PC-9 (cell line): ENCODE measurements at regions not wholly inside any gene's neighbourhood (a gene's known extent, or its start where the extent isn't known, plus 50 kb on each side); places are given as distances from the start of the nearest gene placed in this dataset.
"Not testable (repeated sequence)": the region's sequence is repeated elsewhere in the genome, so short reads cannot be mapped to it uniquely, and the experiment has no call there.

ENCODE experiments used
- BruUV-seq: library from RNA; stranded (reverse); fragments of 400-500 nt; replicated peaks from 2 replicates; lab custom pipeline; 2021; lab: Mats Ljungman, UMichigan
- CTCF ChIA-PET: fragments of 300-600 bp; sonication (Branson Sonifier 250); formaldehyde crosslinking; loops from one replicate; lab custom pipeline; 2022; ENCODE audit warnings: antibody characterized with exemption; lab: Charles Lee
- POLR2A ChIA-PET: fragments of 300-600 bp; sonication (Branson Sonifier 250); formaldehyde crosslinking; loops from one replicate; lab custom pipeline; 2022; ENCODE audit warnings: antibody characterized with exemption; ENCODE audit not compliant: unreplicated experiment; lab: Charles Lee
- DNase-seq, 2 experiments: peaks; one replicate each; pipeline versions ENCODE4 v3.0.0 to v3.0.0-alpha.2; 2015 to 2022; ENCODE audit warnings: mixed read lengths in 1 of 2
- H2AFZ ChIP-seq: fragments of 200-600 bp; sonication (generic); 2 replicates; pipeline ENCODE4 v1.8.1; 2017; ENCODE audit warnings: antibody characterized with exemption
- H3F3A ChIP-seq: fragments of 200-600 bp; sonication (generic); 2 replicates; pipeline ENCODE4 v1.8.1; 2017; ENCODE audit warnings: antibody characterized with exemption, mild to moderate bottlenecking, low read depth; ENCODE audit not compliant: insufficient read depth
- H3K27ac ChIP-seq: fragments of 200-600 bp; sonication (generic); 2 replicates; pipeline ENCODE4 v1.6.1; 2016; ENCODE audit warnings: mixed run types
- H3K27me3 ChIP-seq: fragments of 200-600 bp; sonication (generic); 2 replicates; pipeline ENCODE4 v1.6.1; 2016; ENCODE audit warnings: low read depth, mixed run types; ENCODE audit not compliant: insufficient read depth
- H3K36me3 ChIP-seq: fragments of 200-600 bp; sonication (generic); 2 replicates; pipeline ENCODE4 v1.6.1; 2016; ENCODE audit warnings: low read depth, mixed run types
- H3K4me1 ChIP-seq: fragments of 200-600 bp; sonication (generic); replicated peaks from 2 replicates; pipeline ENCODE4 v1.6.1; 2016; ENCODE audit warnings: mixed run types; ENCODE audit not compliant: insufficient read depth
- H3K4me2 ChIP-seq: fragments of 200-600 bp; sonication (generic); 2 replicates; pipeline ENCODE4 v1.6.1; 2017; ENCODE audit warnings: mixed run types
- H3K4me3 ChIP-seq: fragments of 200-600 bp; sonication (generic); 2 replicates; pipeline ENCODE4 v1.6.1; 2016; ENCODE audit warnings: mixed run types
- H3K79me2 ChIP-seq: fragments of 200-600 bp; sonication (generic); 2 replicates; pipeline ENCODE4 v1.6.1; 2017; ENCODE audit warnings: low read depth, mixed run types
- H3K9me2 ChIP-seq: fragments of 200-600 bp; sonication (generic); 2 replicates; pipeline ENCODE4 v1.8.1; 2017; ENCODE audit warnings: mild to moderate bottlenecking; ENCODE audit not compliant: insufficient read depth
- H3K9me3 ChIP-seq: fragments of 200-600 bp; sonication (generic); 2 replicates; pipeline ENCODE4 v1.8.1; 2016; ENCODE audit warnings: low read depth; ENCODE audit not compliant: insufficient read depth
- H4K20me1 ChIP-seq: fragments of 200-600 bp; sonication (generic); 2 replicates; pipeline ENCODE4 v1.8.1; 2017; ENCODE audit not compliant: insufficient read depth
- CTCF ChIP-seq: fragments of 200-600 bp; sonication (generic); conservative IDR thresholded peaks from 2 replicates; pipeline ENCODE4 v1.6.1; 2017; ENCODE audit warnings: mixed run types, antibody characterized with exemption, mild to moderate bottlenecking, moderate library complexity
- EZH2 ChIP-seq: fragments of 200-600 bp; sonication (generic); IDR thresholded peaks from 2 replicates; pipeline ENCODE4 v1.8.0; 2017; ENCODE audit warnings: antibody characterized with exemption, low read depth
- intact Hi-C: fragments of 100-400 bp; cut with micrococcal nuclease; formaldehyde crosslinking; loops from one replicate; pipeline ENCODE4 v1.10.0; 2022; ENCODE audit not compliant: unreplicated experiment

- H4K20me1 ChIP-seq, result no peaks in the 10 kb centered on the region
- no peak overlapping the region for H2AFZ ChIP-seq
- ChIA-PET POLR2A (no interaction called here), CTCF (no interaction called here)
- no peak for DNase-seq
- H3K27me3 ChIP-seq, result no peaks in the 10 kb centered on the region
- no TSS peak for BruUV-seq
- H3K4me2 ChIP-seq, result no peak overlapping the region
- TF ChIP-seq EZH2 (no peak), CTCF (no peak)
- no peaks in the 10 kb centered on the region for H3K9me2 ChIP-seq
- H3K4me3 ChIP-seq, result no peak overlapping the region
- no peaks in the 10 kb centered on the region for H3K4me1 ChIP-seq
- H3K9me3 ChIP-seq, result no peaks in the 10 kb centered on the region
- no peaks in the 10 kb centered on the region for H3F3A ChIP-seq
- no peaks in the 10 kb centered on the region for H3K79me2 ChIP-seq
- no peaks in the 10 kb centered on the region for H3K36me3 ChIP-seq
- no peak overlapping the region for H3K27ac ChIP-seq
- intact Hi-C loops, result no loop called here
Observed at GRCh38 chr18:30852541-30852940, 190.0 kb downstream of the DSC3 start.

- H3K79me2 ChIP-seq, H3K36me3 ChIP-seq, POLR2A ChIA-PET, H3K4me1 ChIP-seq, H3K9me2 ChIP-seq, intact Hi-C loops, H2AFZ ChIP-seq, H3K4me2 ChIP-seq, H3K27ac ChIP-seq, DNase-seq, H3K9me3 ChIP-seq, H3K4me3 ChIP-seq, CTCF ChIA-PET, H3F3A ChIP-seq, H3K27me3 ChIP-seq, BruUV-seq, H4K20me1 ChIP-seq: not testable (repeated sequence)
Observed at GRCh38 chr18:30839056-30839561, 203.4 kb downstream of the DSC3 start.

- no peak for DNase-seq
- no peaks in the 10 kb centered on the region for H3K9me3 ChIP-seq
- H3K27me3 ChIP-seq, result no peaks in the 10 kb centered on the region
- BruUV-seq, result no TSS peak
- TF ChIP-seq CTCF (no peak), EZH2 (no peak)
- H3K4me2 ChIP-seq, result no peak overlapping the region
- no peaks in the 10 kb centered on the region for H3F3A ChIP-seq
- H3K79me2 ChIP-seq, result no peaks in the 10 kb centered on the region
- no peak overlapping the region for H2AFZ ChIP-seq
- no peaks in the 10 kb centered on the region for H3K36me3 ChIP-seq
- H3K27ac ChIP-seq, result no peak overlapping the region
- intact Hi-C loops, result no loop called here
- H3K4me3 ChIP-seq, result no peak overlapping the region
- ChIA-PET CTCF (no interaction called here), POLR2A (no interaction called here)
- H3K4me1 ChIP-seq, result no peaks in the 10 kb centered on the region
- H3K9me2 ChIP-seq, result no peaks in the 10 kb centered on the region
- no peaks in the 10 kb centered on the region for H4K20me1 ChIP-seq
Observed at GRCh38 chr18:30828700-30829099, 213.8 kb downstream of the DSC3 start.

- no peaks in the 10 kb centered on the region for H3K9me2 ChIP-seq
- no peaks in the 10 kb centered on the region for H3F3A ChIP-seq
- no peak overlapping the region for H3K27ac ChIP-seq
- no peak overlapping the region for H3K4me3 ChIP-seq
- CTCF ChIA-PET, result no interaction called here
- no peaks in the 10 kb centered on the region for H3K9me3 ChIP-seq
- no peak for TF ChIP-seq EZH2
- no peak for TF ChIP-seq CTCF
- no peaks in the 10 kb centered on the region for H4K20me1 ChIP-seq
- H3K4me1 ChIP-seq, result no peaks in the 10 kb centered on the region
- intact Hi-C loops, result no loop called here
- POLR2A ChIA-PET, result no interaction called here
- no peaks in the 10 kb centered on the region for H3K27me3 ChIP-seq
- H2AFZ ChIP-seq, result no peak overlapping the region
- H3K36me3 ChIP-seq, result no peaks in the 10 kb centered on the region
- no peaks in the 10 kb centered on the region for H3K79me2 ChIP-seq
- DNase-seq, result no peak
- no peak overlapping the region for H3K4me2 ChIP-seq
- no TSS peak for BruUV-seq
Observed at GRCh38 chr18:30819619-30820018, 222.9 kb downstream of the DSC3 start.
